ENCODE measurements at regions not wholly inside any gene's neighbourhood (a gene's known extent, or its start where the extent isn't known, plus 50 kb on each side); places are given as distances from the start of the nearest gene placed in this dataset.
"Not testable (repeated sequence)": the region's sequence is repeated elsewhere in the genome, so short reads cannot be mapped to it uniquely, and the experiment has no call there.

GRCh38 chr12:127608359-127608758, 658.6 kb upstream of the TMEM132C start:
- not testable (repeated sequence) for H3K27ac Mint-ChIP-seq; H3K4me1 Mint-ChIP-seq; H3K36me3 ChIP-seq (ENCODE audit: insufficient read depth); H2AFZ ChIP-seq; ATAC-seq; H3K79me2 ChIP-seq (replicated peaks; ENCODE audit: insufficient read depth); H3F3A ChIP-seq (replicated peaks; ENCODE audit: low read depth); H3K27ac ChIP-seq (ENCODE audit: low read depth); H3K4me3 ChIP-seq; H3K4me3 Mint-ChIP-seq; H3K9me2 ChIP-seq (ENCODE audit: insufficient read depth); DNase-seq (ENCODE audit: low spot score); H3K4me2 ChIP-seq; H3K27me3 ChIP-seq (ENCODE audit: insufficient read depth); H3K27me3 Mint-ChIP-seq (ENCODE audit: insufficient read depth, low read depth, poor library complexity); H4K20me1 ChIP-seq (replicated peaks; ENCODE audit: insufficient read depth)
- Mint-ChIP-seq H3K9me3 (peaks cover 98% of the 10 kb centered on the region), H3K36me3 (ENCODE audit: low read depth) (peaks cover 33% of the 10 kb centered on the region)
- H3K4me1 ChIP-seq (ENCODE audit: insufficient read depth), result peaks cover 11% of the 10 kb centered on the region

GRCh38 chr12:127613056-127613455, 653.9 kb upstream of the TMEM132C start:
- H3K27ac Mint-ChIP-seq, result no peak overlapping the region
- peaks cover 8% of the 10 kb centered on the region for H3K27me3 Mint-ChIP-seq (ENCODE audit: insufficient read depth, low read depth, poor library complexity)
- H3F3A ChIP-seq (replicated peaks; ENCODE audit: low read depth), result no peaks in the 10 kb centered on the region
- TF ChIP-seq, protein P1, sequence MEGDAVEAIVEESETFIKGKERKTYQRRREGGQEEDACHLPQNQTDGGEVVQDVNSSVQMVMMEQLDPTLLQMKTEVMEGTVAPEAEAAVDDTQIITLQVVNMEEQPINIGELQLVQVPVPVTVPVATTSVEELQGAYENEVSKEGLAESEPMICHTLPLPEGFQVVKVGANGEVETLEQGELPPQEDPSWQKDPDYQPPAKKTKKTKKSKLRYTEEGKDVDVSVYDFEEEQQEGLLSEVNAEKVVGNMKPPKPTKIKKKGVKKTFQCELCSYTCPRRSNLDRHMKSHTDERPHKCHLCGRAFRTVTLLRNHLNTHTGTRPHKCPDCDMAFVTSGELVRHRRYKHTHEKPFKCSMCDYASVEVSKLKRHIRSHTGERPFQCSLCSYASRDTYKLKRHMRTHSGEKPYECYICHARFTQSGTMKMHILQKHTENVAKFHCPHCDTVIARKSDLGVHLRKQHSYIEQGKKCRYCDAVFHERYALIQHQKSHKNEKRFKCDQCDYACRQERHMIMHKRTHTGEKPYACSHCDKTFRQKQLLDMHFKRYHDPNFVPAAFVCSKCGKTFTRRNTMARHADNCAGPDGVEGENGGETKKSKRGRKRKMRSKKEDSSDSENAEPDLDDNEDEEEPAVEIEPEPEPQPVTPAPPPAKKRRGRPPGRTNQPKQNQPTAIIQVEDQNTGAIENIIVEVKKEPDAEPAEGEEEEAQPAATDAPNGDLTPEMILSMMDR (conservative IDR thresholded peaks at IDR 0.05; ENCODE audit: low read depth in 2 of 2), result no peak
- TF ChIP-seq ZNF114 (CRISPR knock-in tag; IDR thresholded peaks at IDR 0.05), result no peak
- TF ChIP-seq EZH2phosphoT487 (IDR thresholded peaks at IDR 0.05; ENCODE audit: unreplicated experiment), result no peak
- TF ChIP-seq POLR2AphosphoS5 (IDR thresholded peaks at IDR 0.05; ENCODE audit: low read depth), result no peak
- TF ChIP-seq REST (IDR thresholded peaks at IDR 0.05; ENCODE audit: unreplicated experiment), result no peak
- TF ChIP-seq, protein P2, sequence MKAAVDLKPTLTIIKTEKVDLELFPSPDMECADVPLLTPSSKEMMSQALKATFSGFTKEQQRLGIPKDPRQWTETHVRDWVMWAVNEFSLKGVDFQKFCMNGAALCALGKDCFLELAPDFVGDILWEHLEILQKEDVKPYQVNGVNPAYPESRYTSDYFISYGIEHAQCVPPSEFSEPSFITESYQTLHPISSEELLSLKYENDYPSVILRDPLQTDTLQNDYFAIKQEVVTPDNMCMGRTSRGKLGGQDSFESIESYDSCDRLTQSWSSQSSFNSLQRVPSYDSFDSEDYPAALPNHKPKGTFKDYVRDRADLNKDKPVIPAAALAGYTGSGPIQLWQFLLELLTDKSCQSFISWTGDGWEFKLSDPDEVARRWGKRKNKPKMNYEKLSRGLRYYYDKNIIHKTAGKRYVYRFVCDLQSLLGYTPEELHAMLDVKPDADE (IDR thresholded peaks at IDR 0.05), result no peak
- TF ChIP-seq, protein P3, sequence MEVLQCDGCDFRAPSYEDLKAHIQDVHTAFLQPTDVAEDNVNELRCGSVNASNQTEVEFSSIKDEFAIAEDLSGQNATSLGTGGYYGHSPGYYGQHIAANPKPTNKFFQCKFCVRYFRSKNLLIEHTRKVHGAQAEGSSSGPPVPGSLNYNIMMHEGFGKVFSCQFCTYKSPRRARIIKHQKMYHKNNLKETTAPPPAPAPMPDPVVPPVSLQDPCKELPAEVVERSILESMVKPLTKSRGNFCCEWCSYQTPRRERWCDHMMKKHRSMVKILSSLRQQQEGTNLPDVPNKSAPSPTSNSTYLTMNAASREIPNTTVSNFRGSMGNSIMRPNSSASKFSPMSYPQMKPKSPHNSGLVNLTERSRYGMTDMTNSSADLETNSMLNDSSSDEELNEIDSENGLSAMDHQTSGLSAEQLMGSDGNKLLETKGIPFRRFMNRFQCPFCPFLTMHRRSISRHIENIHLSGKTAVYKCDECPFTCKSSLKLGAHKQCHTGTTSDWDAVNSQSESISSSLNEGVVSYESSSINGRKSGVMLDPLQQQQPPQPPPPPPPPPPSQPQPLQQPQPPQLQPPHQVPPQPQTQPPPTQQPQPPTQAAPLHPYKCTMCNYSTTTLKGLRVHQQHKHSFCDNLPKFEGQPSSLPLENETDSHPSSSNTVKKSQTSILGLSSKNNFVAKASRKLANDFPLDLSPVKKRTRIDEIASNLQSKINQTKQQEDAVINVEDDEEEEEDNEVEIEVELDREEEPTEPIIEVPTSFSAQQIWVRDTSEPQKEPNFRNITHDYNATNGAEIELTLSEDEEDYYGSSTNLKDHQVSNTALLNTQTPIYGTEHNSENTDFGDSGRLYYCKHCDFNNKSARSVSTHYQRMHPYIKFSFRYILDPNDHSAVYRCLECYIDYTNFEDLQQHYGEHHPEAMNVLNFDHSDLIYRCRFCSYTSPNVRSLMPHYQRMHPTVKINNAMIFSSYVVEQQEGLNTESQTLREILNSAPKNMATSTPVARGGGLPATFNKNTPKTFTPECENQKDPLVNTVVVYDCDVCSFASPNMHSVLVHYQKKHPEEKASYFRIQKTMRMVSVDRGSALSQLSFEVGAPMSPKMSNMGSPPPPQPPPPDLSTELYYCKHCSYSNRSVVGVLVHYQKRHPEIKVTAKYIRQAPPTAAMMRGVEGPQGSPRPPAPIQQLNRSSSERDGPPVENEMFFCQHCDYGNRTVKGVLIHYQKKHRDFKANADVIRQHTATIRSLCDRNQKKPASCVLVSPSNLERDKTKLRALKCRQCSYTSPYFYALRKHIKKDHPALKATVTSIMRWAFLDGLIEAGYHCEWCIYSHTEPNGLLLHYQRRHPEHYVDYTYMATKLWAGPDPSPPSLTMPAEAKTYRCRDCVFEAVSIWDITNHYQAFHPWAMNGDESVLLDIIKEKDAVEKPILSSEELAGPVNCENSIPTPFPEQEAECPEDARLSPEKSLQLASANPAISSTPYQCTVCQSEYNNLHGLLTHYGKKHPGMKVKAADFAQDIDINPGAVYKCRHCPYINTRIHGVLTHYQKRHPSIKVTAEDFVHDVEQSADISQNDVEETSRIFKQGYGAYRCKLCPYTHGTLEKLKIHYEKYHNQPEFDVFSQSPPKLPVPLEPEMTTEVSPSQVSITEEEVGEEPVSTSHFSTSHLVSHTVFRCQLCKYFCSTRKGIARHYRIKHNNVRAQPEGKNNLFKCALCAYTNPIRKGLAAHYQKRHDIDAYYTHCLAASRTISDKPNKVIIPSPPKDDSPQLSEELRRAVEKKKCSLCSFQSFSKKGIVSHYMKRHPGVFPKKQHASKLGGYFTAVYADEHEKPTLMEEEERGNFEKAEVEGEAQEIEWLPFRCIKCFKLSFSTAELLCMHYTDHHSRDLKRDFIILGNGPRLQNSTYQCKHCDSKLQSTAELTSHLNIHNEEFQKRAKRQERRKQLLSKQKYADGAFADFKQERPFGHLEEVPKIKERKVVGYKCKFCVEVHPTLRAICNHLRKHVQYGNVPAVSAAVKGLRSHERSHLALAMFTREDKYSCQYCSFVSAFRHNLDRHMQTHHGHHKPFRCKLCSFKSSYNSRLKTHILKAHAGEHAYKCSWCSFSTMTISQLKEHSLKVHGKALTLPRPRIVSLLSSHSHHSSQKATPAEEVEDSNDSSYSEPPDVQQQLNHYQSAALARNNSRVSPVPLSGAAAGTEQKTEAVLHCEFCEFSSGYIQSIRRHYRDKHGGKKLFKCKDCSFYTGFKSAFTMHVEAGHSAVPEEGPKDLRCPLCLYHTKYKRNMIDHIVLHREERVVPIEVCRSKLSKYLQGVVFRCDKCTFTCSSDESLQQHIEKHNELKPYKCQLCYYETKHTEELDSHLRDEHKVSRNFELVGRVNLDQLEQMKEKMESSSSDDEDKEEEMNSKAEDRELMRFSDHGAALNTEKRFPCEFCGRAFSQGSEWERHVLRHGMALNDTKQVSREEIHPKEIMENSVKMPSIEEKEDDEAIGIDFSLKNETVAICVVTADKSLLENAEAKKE (CRISPR knock-in tag; IDR thresholded peaks at IDR 0.05), result no peak
- no peaks in the 10 kb centered on the region for H3K36me3 ChIP-seq (ENCODE audit: insufficient read depth)
- no peak overlapping the region for H3K27ac ChIP-seq (ENCODE audit: low read depth)
- H3K4me3 ChIP-seq, result no peak overlapping the region
- H3K9me2 ChIP-seq (ENCODE audit: insufficient read depth), result no peaks in the 10 kb centered on the region
- H3K4me1 ChIP-seq (ENCODE audit: insufficient read depth), result no peaks in the 10 kb centered on the region
- H3K4me1 Mint-ChIP-seq, result no peaks in the 10 kb centered on the region
- ATAC-seq (no peak), DNase-seq (ENCODE audit: low spot score) (no peak)
- H3K27me3 ChIP-seq (ENCODE audit: insufficient read depth), result no peaks in the 10 kb centered on the region
- H3K4me3 Mint-ChIP-seq, result no peak overlapping the region
- H3K36me3 Mint-ChIP-seq (ENCODE audit: low read depth), result peaks cover 31% of the 10 kb centered on the region
- H3K9me3 Mint-ChIP-seq, result peaks cover 100% of the 10 kb centered on the region
- no peaks in the 10 kb centered on the region for H3K79me2 ChIP-seq (replicated peaks; ENCODE audit: insufficient read depth)
- H4K20me1 ChIP-seq (replicated peaks; ENCODE audit: insufficient read depth), result no peaks in the 10 kb centered on the region
- H2AFZ ChIP-seq, result no peak overlapping the region
- H3K4me2 ChIP-seq, result no peak overlapping the region
